HEK293 (cell line): ENCODE measurements at regions not wholly inside any gene's neighbourhood (a gene's known extent, or its start where the extent isn't known, plus 50 kb on each side); places are given as distances from the start of the nearest gene placed in this dataset.

Source experiments
- CTCF ChIA-PET: fragments of 350-600 bp; formaldehyde crosslinking; extraction: SDS; loops from one replicate; lab custom pipeline; 2021; ENCODE audit warnings: antibody characterized with exemption; lab: Yijun Ruan, JAX
- POLR2A ChIA-PET: fragments of 300-600 bp; formaldehyde crosslinking; extraction: SDS; loops from one replicate; lab custom pipeline; 2020; ENCODE audit warnings: antibody characterized with exemption, inconsistent platforms; lab: Yijun Ruan, JAX
- H3K27ac ChIP-seq: fragments of 200-500 bp; sonication (Bioruptor generic); 2 replicates; pipeline ENCODE4 v1.5.1; 2014; ENCODE audit warnings: low read depth, low read length, control low read depth, inconsistent platforms; ENCODE audit errors: extremely low read depth
- H3K36me3 ChIP-seq, 2 experiments: fragments of 200-500 bp in 1 of 2; sonication (Bioruptor generic) in 1 of 2; 1 replicate in 1 of 2; 2 replicates in 1 of 2; pipeline ENCODE4 v1.5.1; 2014 to 2017; ENCODE audit warnings: inconsistent platforms in 2 of 2, low read length in 2 of 2; ENCODE audit not compliant: control insufficient read depth in 2 of 2, insufficient read depth in 1 of 2
- H3K4me1 ChIP-seq: fragments of 200-500 bp; sonication (Bioruptor generic); 2 replicates; pipeline ENCODE4 v1.5.1; 2014; ENCODE audit warnings: mild to moderate bottlenecking, low read length, inconsistent platforms; ENCODE audit not compliant: control insufficient read depth, insufficient read depth
- H3K4me3 ChIP-seq: 2 replicates; pipeline ENCODE4 v1.5.1; 2011; ENCODE audit warnings: low read depth, mild to moderate bottlenecking, control low read depth, low read length, moderate library complexity
- H3K9me3 ChIP-seq: fragments of 200-500 bp; sonication (Bioruptor generic); 2 replicates; pipeline ENCODE4 v1.5.1; 2014; ENCODE audit warnings: low read depth, low read length, inconsistent platforms; ENCODE audit not compliant: control insufficient read depth, insufficient read depth
- HOXC10 ChIP-seq: sonication (generic); formaldehyde crosslinking; IDR thresholded peaks from 2 replicates; pipeline ENCODE4 v1.8.1; 2023; ENCODE audit warnings: mild to moderate bottlenecking, missing genetic modification reagents
- OSR2 ChIP-seq: fragments of 450-650 bp; formaldehyde crosslinking; IDR thresholded peaks from 2 replicates; pipeline ENCODE4 v1.5.1; 2016; ENCODE audit warnings: missing biosample characterization, missing genetic modification characterization
- PRDM10 ChIP-seq: fragments of 450-650 bp; formaldehyde crosslinking; IDR thresholded peaks from 2 replicates; pipeline ENCODE4 v1.5.1; 2016; ENCODE audit warnings: missing biosample characterization, missing genetic modification characterization
- PRDM4 ChIP-seq: fragments of 450-650 bp; formaldehyde crosslinking; IDR thresholded peaks from 2 replicates; pipeline ENCODE4 v1.5.1; 2017; ENCODE audit warnings: missing biosample characterization, missing genetic modification characterization
- PRDM6 ChIP-seq: fragments of 450-650 bp; formaldehyde crosslinking; IDR thresholded peaks from 2 replicates; pipeline ENCODE4 v1.5.1; 2017; ENCODE audit warnings: missing biosample characterization, missing genetic modification characterization
- ZBTB26 ChIP-seq: fragments of 450-650 bp; formaldehyde crosslinking; optimal IDR thresholded peaks from 2 replicates; pipeline ENCODE3; 2016; ENCODE audit warnings: missing biosample characterization, mild to moderate bottlenecking, missing genetic modification characterization
- ZIC2 ChIP-seq: fragments of 450-650 bp; formaldehyde crosslinking; IDR thresholded peaks from 2 replicates; pipeline ENCODE4 v1.5.1; 2016; ENCODE audit warnings: missing biosample characterization, missing genetic modification characterization
- ZNF138 ChIP-seq: fragments of 450-650 bp; formaldehyde crosslinking; IDR thresholded peaks from 2 replicates; pipeline ENCODE4 v1.5.1; 2016; ENCODE audit warnings: missing biosample characterization, missing genetic modification characterization, borderline replicate concordance
- ZNF140 ChIP-seq: fragments of 450-650 bp; formaldehyde crosslinking; IDR thresholded peaks from 2 replicates; pipeline ENCODE4 v1.5.1; 2016; ENCODE audit warnings: missing biosample characterization, missing genetic modification characterization
- ZNF184 ChIP-seq: fragments of 450-650 bp; IDR thresholded peaks from 2 replicates; pipeline ENCODE4 v1.5.1; 2018; ENCODE audit warnings: missing biosample characterization, mild to moderate bottlenecking, missing genetic modification characterization
- ZNF280D ChIP-seq: fragments of 450-650 bp; formaldehyde crosslinking; IDR thresholded peaks from 2 replicates; pipeline ENCODE4 v1.5.1; 2016; ENCODE audit warnings: missing biosample characterization, missing genetic modification characterization
- ZNF501 ChIP-seq: fragments of 450-650 bp; formaldehyde crosslinking; IDR thresholded peaks from 2 replicates; pipeline ENCODE4 v1.5.1; 2016; ENCODE audit warnings: missing biosample characterization, missing genetic modification characterization
- ZNF660 ChIP-seq: fragments of 450-650 bp; IDR thresholded peaks from 2 replicates; pipeline ENCODE4 v1.5.1; 2018; ENCODE audit warnings: missing biosample characterization, mild to moderate bottlenecking, missing genetic modification characterization
- ZSCAN23 ChIP-seq: fragments of 450-650 bp; formaldehyde crosslinking; IDR thresholded peaks from 2 replicates; pipeline ENCODE4 v1.5.1; 2016; ENCODE audit warnings: missing biosample characterization, missing genetic modification characterization

- TF ChIP-seq ZNF280D (tag by site-specific recombination) (0 out of 2 replicates have a peak, but pooled peaks have one; percentile 38), ZNF660 (tag by site-specific recombination) (no peak), PRDM6 (tag by site-specific recombination) (no peak), PRDM10 (tag by site-specific recombination) (no peak), ZSCAN23 (no peak), HOXC10 (CRISPR knock-in tag) (no peak), OSR2 (tag by site-specific recombination) (no peak)
Measured at GRCh38 chr3:128557531-128558280, 64.7 kb upstream of the GATA2 start (continued).

GRCh38 chr3:128556907-128557306 lies 63.9 kb upstream of the GATA2 start:
- POLR2A ChIA-PET, result no interaction called here
- Histone ChIP-seq H3K4me3 (no peak overlapping the region), H3K4me1 (no peaks in the 10 kb centered on the region), H3K36me3 (no peaks in the 10 kb centered on the region), H3K9me3 (no peaks in the 10 kb centered on the region)
- TF ChIP-seq ZNF660 (tag by site-specific recombination) (no peak), ZIC2 (no peak), HOXC10 (CRISPR knock-in tag) (no peak), ZNF184 (tag by site-specific recombination) (no peak), ZNF140 (tag by site-specific recombination) (no peak), ZBTB26 (tag by site-specific recombination) (no peak), ZNF138 (tag by site-specific recombination) (no peak), PRDM4 (tag by site-specific recombination) (no peak), ZNF501 (no peak)
- TF ChIP-seq, all 188 proteins: peak for 0
- no peak overlapping the region for H3K27ac ChIP-seq
- CTCF ChIA-PET, result interaction anchor here (0.9 kb wide), 1 partner anchor 18 kb away, joined by 3 read pairs; no protein-coding TSS in a partner anchor
